Osteoblast (primary cell): ENCODE measurements at regions not wholly inside any gene's neighbourhood (a gene's known extent, or its start where the extent isn't known, plus 50 kb on each side); places are given as distances from the start of the nearest gene placed in this dataset.

Source experiments
- DNase-seq: peaks from one replicate; pipeline ENCODE4 v3.0.0; 2011; ENCODE audit warnings: low spot score, mixed read lengths; ENCODE audit not compliant: insufficient read length; ENCODE audit errors: missing footprints
- H2AFZ ChIP-seq: 2 replicates; pipeline ENCODE4 v1.6.0; 2011; ENCODE audit warnings: mild to moderate bottlenecking, low read length
- H3K27ac ChIP-seq: 2 replicates; pipeline ENCODE4 v1.5.1; 2011; ENCODE audit warnings: mild to moderate bottlenecking, low read depth, low read length, moderate library complexity
- H3K27me3 ChIP-seq: 2 replicates; pipeline ENCODE4 v1.6.0; 2012; ENCODE audit warnings: mild to moderate bottlenecking, control low read depth, inconsistent platforms, low read length, moderate library complexity; ENCODE audit not compliant: insufficient read depth
- H3K36me3 ChIP-seq: 2 replicates; pipeline ENCODE4 v1.5.1; 2011; ENCODE audit warnings: mild to moderate bottlenecking, low read length, control low read depth, moderate library complexity; ENCODE audit not compliant: insufficient read depth
- H3K4me1 ChIP-seq: 2 replicates; pipeline ENCODE4 v1.5.1; 2011; ENCODE audit warnings: mild to moderate bottlenecking, low read length, control low read depth, moderate library complexity; ENCODE audit not compliant: insufficient read depth
- H3K4me2 ChIP-seq: 2 replicates; pipeline ENCODE4 v1.6.0; 2011; ENCODE audit warnings: mild to moderate bottlenecking, low read length; ENCODE audit not compliant: insufficient read depth
- H3K4me3 ChIP-seq: fragments of 200-600 bp; sonication (generic); 3 replicates; pipeline ENCODE4 v1.5.1; 2012; ENCODE audit warnings: mild to moderate bottlenecking, low read length, inconsistent platforms; ENCODE audit not compliant: insufficient read depth
- H3K79me2 ChIP-seq: 2 replicates; pipeline ENCODE4 v1.6.0; 2012; ENCODE audit warnings: mild to moderate bottlenecking, low read length, control low read depth, inconsistent platforms; ENCODE audit not compliant: insufficient read depth
- H3K9me3 ChIP-seq: 2 replicates; pipeline ENCODE4 v1.5.1; 2011; ENCODE audit warnings: low read depth, low read length, control low read depth
- H4K20me1 ChIP-seq: 2 replicates; pipeline ENCODE4 v1.6.0; 2012; ENCODE audit warnings: mild to moderate bottlenecking, low read length, control low read depth; ENCODE audit not compliant: insufficient read depth
- CTCF ChIP-seq: IDR thresholded peaks from 2 replicates; pipeline ENCODE4 v1.5.1; 2011; ENCODE audit warnings: mild to moderate bottlenecking, low read depth, low read length, moderate library complexity; ENCODE audit errors: extremely low read depth

- H3K79me2 ChIP-seq: no peaks in the 10 kb centered on the region
Observed at GRCh38 chr2:41489638-41490037, 558.2 kb upstream of the PKDCC start.

DNA sequence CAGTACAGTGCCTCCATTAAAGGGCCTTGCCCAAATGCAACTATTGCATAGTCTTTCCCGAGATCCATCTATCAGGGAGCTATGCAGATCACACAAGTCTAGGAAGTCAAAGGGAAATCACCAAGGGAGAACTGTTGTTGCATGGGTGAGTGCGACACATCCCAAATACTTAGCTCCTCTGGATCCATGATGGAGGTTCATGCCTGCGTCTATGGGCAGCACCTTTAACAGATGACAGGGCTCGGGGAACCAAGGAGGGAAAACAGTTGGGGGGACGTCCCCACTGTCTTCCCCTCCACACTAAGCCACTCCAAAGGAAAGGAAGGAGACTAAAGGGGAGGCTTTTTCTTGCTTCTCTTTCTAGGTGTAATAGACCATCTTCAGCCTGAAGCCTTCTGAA lies 552.8 kb upstream of the PKDCC start:
- no peaks in the 10 kb centered on the region for H3K36me3 ChIP-seq
- no peak overlapping the region for H3K4me2 ChIP-seq
- H3K27ac ChIP-seq: no peak overlapping the region
- H3K27me3 ChIP-seq: no peaks in the 10 kb centered on the region
- TF ChIP-seq CTCF: no peak
- no peak overlapping the region for H2AFZ ChIP-seq
- no peaks in the 10 kb centered on the region for H3K79me2 ChIP-seq
- no peaks in the 10 kb centered on the region for H4K20me1 ChIP-seq
- no peak overlapping the region for H3K4me3 ChIP-seq
- H3K4me1 ChIP-seq: no peaks in the 10 kb centered on the region
- no peak for DNase-seq
- H3K9me3 ChIP-seq: peaks cover 13% of the 10 kb centered on the region

More at GRCh38 chr2:41489638-41490037, 558.2 kb upstream of the PKDCC start:
- no peak overlapping the region for H3K4me2 ChIP-seq
- no peak overlapping the region for H3K27ac ChIP-seq
- H4K20me1 ChIP-seq: no peaks in the 10 kb centered on the region
- DNase-seq: no peak
- H3K9me3 ChIP-seq: no peaks in the 10 kb centered on the region
- no peak overlapping the region for H2AFZ ChIP-seq
- TF ChIP-seq CTCF: no peak
- no peaks in the 10 kb centered on the region for H3K36me3 ChIP-seq
- no peak overlapping the region for H3K4me3 ChIP-seq
- H3K4me1 ChIP-seq: no peaks in the 10 kb centered on the region
- H3K27me3 ChIP-seq: no peaks in the 10 kb centered on the region

DNA sequence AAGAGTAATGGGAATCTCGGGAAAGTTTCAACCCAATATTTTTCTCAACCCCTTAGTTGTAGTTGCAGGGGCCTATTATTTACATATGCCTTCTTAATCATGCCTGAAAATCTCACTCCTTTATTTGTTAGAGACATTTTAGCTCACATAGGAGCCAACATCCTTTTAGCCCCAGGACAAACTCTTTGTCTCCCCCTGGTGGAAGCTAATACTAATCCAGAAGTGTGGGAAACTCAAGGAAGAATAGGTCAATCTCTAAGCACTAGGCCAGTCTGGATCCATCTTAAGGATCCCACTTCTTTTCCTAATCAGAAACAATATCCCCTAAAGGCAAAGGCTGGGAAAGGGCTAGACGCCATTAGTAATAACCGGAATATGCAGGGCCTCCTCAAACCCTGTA lies 550.9 kb upstream of the PKDCC start:
- H3K4me2 ChIP-seq: no peak overlapping the region
- H4K20me1 ChIP-seq: no peaks in the 10 kb centered on the region
- no peak overlapping the region for H3K4me3 ChIP-seq
- no peaks in the 10 kb centered on the region for H3K36me3 ChIP-seq
- no peak overlapping the region for H2AFZ ChIP-seq
- no peaks in the 10 kb centered on the region for H3K27me3 ChIP-seq
- peaks cover 13% of the 10 kb centered on the region for H3K9me3 ChIP-seq
- TF ChIP-seq CTCF: no peak
- no peak for DNase-seq
- no peak overlapping the region for H3K27ac ChIP-seq
- H3K79me2 ChIP-seq: no peaks in the 10 kb centered on the region
- H3K4me1 ChIP-seq: no peaks in the 10 kb centered on the region

DNA sequence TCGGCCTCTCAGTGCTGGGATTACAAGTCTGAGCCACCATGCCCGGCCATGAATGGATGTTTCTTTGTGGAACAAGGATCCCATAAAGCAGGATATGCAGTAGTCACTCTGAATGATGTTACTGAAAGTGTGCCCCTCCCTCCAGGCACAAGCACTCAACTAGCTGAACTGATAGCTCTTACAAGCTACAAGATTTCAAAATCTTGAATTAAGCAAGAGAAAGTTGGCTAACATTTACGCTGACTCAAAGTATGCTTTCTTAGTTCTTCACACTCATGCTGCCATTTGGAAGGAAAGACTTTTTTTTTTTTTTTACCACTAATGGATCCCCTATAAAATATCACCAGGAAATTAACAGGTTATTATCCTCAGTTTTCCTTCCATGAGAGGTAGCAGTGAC lies 549.0 kb upstream of the PKDCC start:
- Histone ChIP-seq H4K20me1 (no peaks in the 10 kb centered on the region), H3K36me3 (no peaks in the 10 kb centered on the region), H3K9me3 (peaks cover 13% of the 10 kb centered on the region), H3K4me2 (no peak overlapping the region), H3K4me1 (no peaks in the 10 kb centered on the region), H2AFZ (no peak overlapping the region), H3K4me3 (no peak overlapping the region), H3K27ac (no peak overlapping the region), H3K79me2 (no peaks in the 10 kb centered on the region), H3K27me3 (no peaks in the 10 kb centered on the region)
- no peak for DNase-seq
- TF ChIP-seq CTCF: no peak
